T-helper 1 cell treated with Interleukin-12 subunit alpha and Interleukin-12 subunit beta and Interleukin-4 antibody, amounts not matched to agents 30 μg/mL and 1 μg/mL, for 36 hours (primary cell): ENCODE measurements at regions not wholly inside any gene's neighbourhood (a gene's known extent, or its start where the extent isn't known, plus 50 kb on each side); places are given as distances from the start of the nearest gene placed in this dataset.

ENCODE experiments used
- H3K27ac Mint-ChIP-seq: one replicate; pipeline ENCODE4 v1.8.0; 2021; ENCODE audit warnings: mild to moderate bottlenecking, mixed read lengths
- H3K27me3 Mint-ChIP-seq: one replicate; pipeline ENCODE4 v1.8.0; 2021; ENCODE audit warnings: low read depth, mixed read lengths
- H3K36me3 Mint-ChIP-seq: one replicate; pipeline ENCODE4 v1.8.0; 2021; ENCODE audit warnings: low read depth, mixed read lengths
- H3K4me1 Mint-ChIP-seq: one replicate; pipeline ENCODE4 v1.8.0; 2021; ENCODE audit warnings: low read depth, mixed read lengths
- H3K4me3 Mint-ChIP-seq: one replicate; pipeline ENCODE4 v1.8.0; 2021; ENCODE audit warnings: mild to moderate bottlenecking, moderate library complexity, mixed read lengths
- H3K9me3 Mint-ChIP-seq: one replicate; pipeline ENCODE4 v1.8.0; 2021; ENCODE audit warnings: mixed read lengths

DNA sequence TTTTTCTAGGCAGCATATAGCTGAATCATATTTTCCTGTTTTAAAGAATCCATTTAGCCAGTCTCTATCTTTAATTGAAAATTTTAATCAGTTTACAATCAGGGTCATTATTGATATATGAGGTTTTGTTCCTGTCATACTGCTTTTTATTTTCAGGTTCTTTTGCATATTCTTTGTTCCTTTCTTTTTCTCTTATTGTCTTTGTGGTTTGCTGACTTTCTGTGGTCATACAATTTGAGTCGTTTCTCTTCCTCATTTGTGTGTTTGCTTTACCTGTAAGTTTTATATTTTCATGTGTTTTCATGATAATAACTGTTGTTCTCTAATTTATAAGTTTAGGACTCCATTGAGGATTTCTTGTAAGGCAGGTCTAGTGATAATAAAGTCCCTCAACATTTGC, 812.6 kb downstream of the DACH1 start:
- H3K27ac Mint-ChIP-seq: no peak overlapping the region
- no peak overlapping the region for H3K4me3 Mint-ChIP-seq
- H3K9me3 Mint-ChIP-seq: no peaks in the 10 kb centered on the region
- H3K27me3 Mint-ChIP-seq: no peaks in the 10 kb centered on the region
- H3K36me3 Mint-ChIP-seq: no peaks in the 10 kb centered on the region
- no peaks in the 10 kb centered on the region for H3K4me1 Mint-ChIP-seq

DNA sequence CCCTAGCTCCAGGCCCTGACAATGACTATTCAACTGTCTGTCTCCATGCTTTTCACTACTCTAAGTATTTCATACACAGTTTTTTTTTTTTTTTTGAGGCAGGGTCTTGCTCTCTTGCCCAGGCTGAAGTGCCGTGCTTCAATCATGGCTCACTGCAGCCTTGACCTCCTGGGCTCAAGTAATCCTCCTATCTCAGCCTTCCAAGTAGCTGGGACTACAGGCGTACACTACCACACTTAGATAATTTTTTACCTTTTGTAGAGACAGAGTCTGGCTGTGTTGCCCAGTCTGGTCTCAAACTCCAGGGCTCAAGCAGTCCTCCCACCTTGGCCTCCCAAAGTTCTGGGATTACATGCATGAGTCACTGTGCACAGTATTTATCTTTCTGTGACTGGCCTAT, 815.4 kb downstream of the DACH1 start:
- no peaks in the 10 kb centered on the region for H3K36me3 Mint-ChIP-seq
- no peaks in the 10 kb centered on the region for H3K9me3 Mint-ChIP-seq
- H3K4me3 Mint-ChIP-seq: no peak overlapping the region
- H3K27me3 Mint-ChIP-seq: no peaks in the 10 kb centered on the region
- no peaks in the 10 kb centered on the region for H3K4me1 Mint-ChIP-seq
- H3K27ac Mint-ChIP-seq: no peak overlapping the region

DNA sequence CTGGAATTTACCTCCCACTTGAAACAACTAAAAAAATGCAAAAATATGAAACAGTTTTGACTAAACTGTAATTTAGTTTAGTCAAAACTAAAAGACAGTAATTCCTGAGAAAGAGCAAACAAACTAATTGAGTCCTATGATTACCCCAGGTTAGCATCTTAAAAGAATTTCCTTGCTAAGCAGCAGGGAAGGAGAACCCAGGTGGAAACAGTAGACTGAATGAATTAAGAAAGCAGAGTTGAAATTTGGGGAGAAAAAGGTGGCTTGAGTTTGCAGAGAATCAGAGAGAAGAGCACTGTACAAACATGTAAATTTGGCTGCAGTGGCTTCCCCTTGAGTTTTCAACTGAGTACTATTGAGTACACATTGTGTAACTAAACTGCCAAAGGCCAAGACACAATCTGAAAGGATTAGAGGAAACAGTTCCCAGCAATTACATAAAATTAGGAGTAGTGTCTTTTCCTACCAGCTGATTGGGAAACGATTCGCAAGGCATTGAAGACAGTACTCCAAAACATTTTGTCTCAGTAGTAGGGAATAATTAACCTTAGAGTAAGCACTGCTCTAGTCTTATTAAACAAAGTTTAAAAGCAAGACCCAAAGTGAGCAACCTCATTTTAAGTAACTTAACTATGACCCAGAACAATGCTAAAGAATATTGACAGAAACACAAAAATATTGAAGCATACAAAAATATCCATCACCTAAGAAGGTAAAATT, 820.5 kb downstream of the DACH1 start:
- H3K4me1 Mint-ChIP-seq: no peaks in the 10 kb centered on the region
- H3K27ac Mint-ChIP-seq: no peak overlapping the region
- H3K36me3 Mint-ChIP-seq: no peaks in the 10 kb centered on the region
- H3K9me3 Mint-ChIP-seq: no peaks in the 10 kb centered on the region
- H3K4me3 Mint-ChIP-seq: no peak overlapping the region
- H3K27me3 Mint-ChIP-seq: no peaks in the 10 kb centered on the region

DNA sequence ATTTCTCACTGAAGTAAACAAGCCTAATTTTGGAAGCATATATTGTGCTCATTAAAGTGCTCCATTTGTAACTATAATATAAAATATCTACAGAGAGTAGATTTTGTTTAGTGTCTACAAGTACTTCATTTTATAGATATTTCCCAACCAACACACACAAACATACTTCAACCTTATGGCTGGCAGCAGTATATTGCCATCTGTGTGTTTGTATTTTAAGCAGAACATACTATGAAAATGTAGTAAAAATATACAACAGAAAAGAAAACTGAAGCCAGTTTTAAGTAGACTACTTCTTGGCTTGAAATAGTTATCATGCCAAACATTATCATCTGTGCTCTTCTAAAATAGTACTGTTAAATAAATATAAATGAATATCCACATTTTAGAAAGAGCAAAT, 821.9 kb downstream of the DACH1 start:
- H3K4me1 Mint-ChIP-seq: no peaks in the 10 kb centered on the region
- H3K9me3 Mint-ChIP-seq: no peaks in the 10 kb centered on the region
- H3K36me3 Mint-ChIP-seq: no peaks in the 10 kb centered on the region
- H3K27me3 Mint-ChIP-seq: no peaks in the 10 kb centered on the region
- H3K4me3 Mint-ChIP-seq: no peak overlapping the region
- no peak overlapping the region for H3K27ac Mint-ChIP-seq

DNA sequence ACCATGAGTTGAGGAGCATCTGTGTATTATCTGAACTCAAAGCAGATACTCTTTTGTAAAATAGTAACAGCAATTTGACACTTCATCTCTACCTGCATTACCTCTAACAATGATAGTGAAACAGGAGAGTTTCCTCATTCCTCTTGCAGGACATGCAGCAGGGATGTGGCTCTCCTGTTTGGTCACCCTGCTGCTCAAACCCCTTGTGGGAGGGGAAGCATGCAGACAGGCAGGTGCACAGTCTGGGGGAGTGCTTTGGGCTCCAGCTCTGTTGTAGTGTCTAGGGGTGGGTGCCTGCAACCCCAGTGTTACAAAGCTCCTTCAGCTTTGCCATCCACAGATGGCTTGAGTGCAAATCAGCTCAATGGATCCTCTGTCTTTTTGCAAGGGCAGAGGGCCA, 827.6 kb downstream of the DACH1 start:
- Mint-ChIP-seq H3K9me3 (no peaks in the 10 kb centered on the region), H3K27ac (no peak overlapping the region), H3K27me3 (no peaks in the 10 kb centered on the region), H3K4me3 (no peak overlapping the region), H3K36me3 (no peaks in the 10 kb centered on the region), H3K4me1 (no peaks in the 10 kb centered on the region)

DNA sequence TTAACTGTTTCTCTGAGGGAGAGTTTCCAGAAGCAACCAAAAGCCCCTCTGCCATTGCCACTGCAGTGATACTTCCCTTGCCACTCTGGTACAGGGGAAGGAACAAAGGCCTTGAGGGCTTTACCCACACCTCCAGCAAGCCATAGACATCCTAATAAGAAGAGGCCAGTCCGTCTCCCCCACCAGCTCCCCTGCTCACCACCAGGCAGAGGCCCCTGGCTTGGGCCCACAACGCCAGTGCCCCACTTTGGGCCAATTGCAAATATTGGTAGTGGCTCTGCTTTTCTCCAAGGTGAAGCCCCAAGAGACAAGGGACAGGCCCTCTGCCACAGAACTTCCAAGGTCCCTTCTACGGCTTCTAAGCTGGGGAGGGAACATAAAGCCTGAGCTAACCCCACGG, 833.0 kb downstream of the DACH1 start:
- Mint-ChIP-seq H3K9me3 (no peaks in the 10 kb centered on the region), H3K27ac (no peak overlapping the region), H3K27me3 (no peaks in the 10 kb centered on the region), H3K4me3 (no peak overlapping the region), H3K4me1 (no peaks in the 10 kb centered on the region), H3K36me3 (no peaks in the 10 kb centered on the region)

DNA sequence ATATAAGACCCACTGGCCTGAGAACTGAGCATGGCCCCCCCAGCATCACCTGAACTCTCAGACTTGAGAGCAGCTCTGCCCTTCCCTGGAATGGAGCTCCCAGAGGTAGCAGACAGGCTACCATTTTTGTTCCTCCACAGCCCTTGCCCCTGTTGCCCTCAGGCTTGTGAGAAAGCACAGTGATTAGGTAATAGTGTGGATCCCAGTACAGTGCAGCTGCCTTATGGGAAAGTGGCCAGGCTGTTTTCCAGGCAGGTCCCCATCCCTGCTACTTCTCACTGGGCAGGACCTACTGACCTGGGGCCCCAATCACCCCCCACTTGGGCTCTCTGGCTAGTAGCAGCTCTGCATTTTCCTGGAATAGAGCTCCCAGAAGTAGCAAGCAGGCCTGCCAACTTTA, 834.0 kb downstream of the DACH1 start:
- Mint-ChIP-seq H3K27me3 (no peaks in the 10 kb centered on the region), H3K4me3 (no peak overlapping the region), H3K9me3 (no peaks in the 10 kb centered on the region), H3K27ac (no peak overlapping the region), H3K36me3 (no peaks in the 10 kb centered on the region), H3K4me1 (no peaks in the 10 kb centered on the region)

DNA sequence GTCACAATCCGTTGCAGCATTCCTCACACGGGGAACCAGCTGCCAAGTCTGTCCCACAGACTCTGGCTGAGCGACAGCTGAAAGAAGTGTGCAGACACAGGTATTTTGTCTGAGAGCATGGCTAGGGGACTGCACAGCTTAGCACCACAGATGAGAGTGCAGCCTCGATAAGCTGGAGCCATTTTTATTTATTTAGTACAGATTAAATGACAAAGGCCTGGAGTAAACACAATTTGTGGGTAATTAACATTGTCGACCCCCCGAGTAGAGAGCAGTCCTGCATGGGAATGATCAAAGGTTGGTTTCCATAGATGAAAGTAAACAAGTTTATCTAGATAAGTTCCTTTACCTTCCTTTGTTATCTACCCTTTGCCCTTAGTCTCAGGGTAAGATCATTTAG, 836.2 kb downstream of the DACH1 start:
- H3K4me1 Mint-ChIP-seq: no peaks in the 10 kb centered on the region
- no peak overlapping the region for H3K4me3 Mint-ChIP-seq
- H3K27me3 Mint-ChIP-seq: no peaks in the 10 kb centered on the region
- no peak overlapping the region for H3K27ac Mint-ChIP-seq
- H3K9me3 Mint-ChIP-seq: peaks cover 3% of the 10 kb centered on the region
- no peaks in the 10 kb centered on the region for H3K36me3 Mint-ChIP-seq

DNA sequence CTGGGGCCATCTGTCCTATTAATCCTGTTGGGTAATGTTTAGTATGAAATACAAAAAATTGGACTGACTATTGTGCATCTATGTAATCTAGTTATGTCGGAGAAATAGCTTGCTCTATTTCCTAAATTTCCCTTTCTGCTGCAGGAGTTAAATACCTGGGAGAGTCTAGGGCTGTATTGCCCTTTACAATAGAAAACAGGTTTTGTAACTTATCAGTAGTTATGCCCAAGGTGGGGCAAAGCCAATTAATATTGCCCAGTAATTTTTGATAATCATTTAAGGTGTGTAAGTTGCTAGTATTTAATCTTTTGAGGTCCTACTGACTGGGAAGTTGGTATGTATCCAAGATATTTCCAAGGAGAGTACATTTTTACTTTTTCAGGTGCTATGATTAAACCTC, 838.1 kb downstream of the DACH1 start:
- H3K9me3 Mint-ChIP-seq: peaks cover 3% of the 10 kb centered on the region
- no peaks in the 10 kb centered on the region for H3K27me3 Mint-ChIP-seq
- no peak overlapping the region for H3K4me3 Mint-ChIP-seq
- H3K27ac Mint-ChIP-seq: no peak overlapping the region
- no peaks in the 10 kb centered on the region for H3K36me3 Mint-ChIP-seq
- H3K4me1 Mint-ChIP-seq: no peaks in the 10 kb centered on the region

DNA sequence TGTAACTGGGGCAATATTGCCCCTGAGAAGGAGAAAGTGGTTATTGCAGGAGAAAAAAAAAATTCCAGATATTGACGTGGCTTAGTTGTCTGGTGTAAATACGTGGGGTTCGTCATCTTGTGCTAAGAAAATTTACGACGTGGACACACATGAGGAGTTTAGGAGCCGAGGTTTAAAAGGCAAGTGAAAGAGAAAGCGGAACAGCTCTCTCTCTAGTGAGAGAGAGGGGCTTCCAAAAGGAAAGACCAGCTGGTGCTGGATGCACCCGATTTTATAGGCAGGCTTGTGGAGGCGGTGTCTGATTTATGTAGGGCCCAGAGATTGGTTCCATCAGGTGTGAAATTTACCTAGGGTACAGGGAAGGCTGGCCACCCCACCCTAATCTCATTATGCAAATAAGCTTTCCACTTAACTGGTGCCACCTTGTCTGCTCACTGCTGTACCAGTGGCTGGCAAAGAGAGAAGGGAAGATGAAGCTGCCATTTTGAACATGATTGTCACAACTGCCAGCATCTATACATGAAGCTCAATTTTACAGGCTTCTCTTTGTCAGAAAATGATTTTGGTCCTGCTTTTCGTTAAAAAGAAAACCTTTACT, 845.1 kb downstream of the DACH1 start:
- Mint-ChIP-seq H3K36me3 (no peaks in the 10 kb centered on the region), H3K27me3 (no peaks in the 10 kb centered on the region), H3K27ac (no peak overlapping the region), H3K9me3 (peaks cover 3% of the 10 kb centered on the region), H3K4me1 (no peaks in the 10 kb centered on the region), H3K4me3 (no peak overlapping the region)

DNA sequence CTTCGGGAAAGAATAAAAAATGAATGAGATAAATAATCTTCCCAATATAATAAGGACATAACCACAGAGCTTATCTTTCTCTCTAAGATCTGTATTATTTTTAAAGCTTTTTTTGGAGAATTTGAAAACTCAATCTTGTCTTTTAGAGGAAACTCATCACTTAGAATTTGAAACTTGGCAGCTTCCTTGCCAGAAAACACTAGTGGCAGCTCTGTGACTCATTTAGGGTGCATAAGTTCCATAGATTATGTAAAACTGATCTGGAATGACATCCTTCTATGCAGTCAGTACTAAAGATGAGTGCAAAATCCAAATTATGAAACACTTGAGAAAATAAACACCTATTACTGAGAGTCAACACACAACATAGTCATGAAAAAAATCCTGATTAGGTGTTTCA, 848.0 kb downstream of the DACH1 start:
- H3K27ac Mint-ChIP-seq: no peak overlapping the region
- H3K27me3 Mint-ChIP-seq: no peaks in the 10 kb centered on the region
- H3K36me3 Mint-ChIP-seq: no peaks in the 10 kb centered on the region
- H3K9me3 Mint-ChIP-seq: no peaks in the 10 kb centered on the region
- H3K4me3 Mint-ChIP-seq: no peak overlapping the region
- H3K4me1 Mint-ChIP-seq: no peaks in the 10 kb centered on the region

DNA sequence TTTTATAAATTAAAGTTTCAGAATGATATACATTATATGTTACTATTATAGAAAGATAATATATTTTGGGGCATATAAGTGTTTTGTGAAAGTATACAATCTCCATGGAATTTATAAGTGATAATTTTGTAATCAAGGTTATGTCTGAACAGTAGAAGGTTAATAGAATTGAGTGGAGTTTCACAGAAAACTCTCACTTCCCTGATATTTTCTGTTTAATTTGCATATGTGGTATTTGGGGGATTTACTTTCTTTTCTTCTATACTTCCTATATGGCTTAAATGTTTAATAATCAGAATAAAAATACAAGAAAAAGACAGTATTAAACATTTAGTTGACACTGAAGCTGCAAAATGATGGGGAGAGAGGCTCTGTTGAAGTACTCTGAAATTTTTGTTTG, 848.5 kb downstream of the DACH1 start:
- Mint-ChIP-seq H3K9me3 (no peaks in the 10 kb centered on the region), H3K27me3 (no peaks in the 10 kb centered on the region), H3K4me1 (no peaks in the 10 kb centered on the region), H3K27ac (no peak overlapping the region), H3K36me3 (no peaks in the 10 kb centered on the region), H3K4me3 (no peak overlapping the region)

DNA sequence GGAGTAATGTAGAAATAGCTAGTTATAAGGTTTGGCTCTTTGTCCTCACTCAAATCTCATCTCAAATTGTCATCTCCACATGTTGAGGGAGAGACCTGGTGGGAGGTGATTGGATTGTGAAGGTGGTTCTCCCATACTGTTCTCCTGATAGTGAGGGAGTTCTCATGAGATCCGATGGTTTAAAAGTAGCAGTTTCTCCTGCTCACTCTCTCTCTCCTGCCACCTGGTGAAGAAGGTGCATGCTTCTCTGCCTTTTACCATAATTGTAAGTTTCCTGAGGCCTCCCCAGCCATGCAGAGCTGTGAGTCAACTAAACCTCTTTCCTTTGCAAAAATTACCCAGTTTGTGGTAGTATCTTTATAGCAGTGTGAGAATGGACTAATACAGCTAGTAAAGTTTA, 849.4 kb downstream of the DACH1 start:
- Mint-ChIP-seq H3K27ac (no peak overlapping the region), H3K4me3 (no peak overlapping the region), H3K27me3 (no peaks in the 10 kb centered on the region), H3K4me1 (no peaks in the 10 kb centered on the region), H3K9me3 (no peaks in the 10 kb centered on the region), H3K36me3 (no peaks in the 10 kb centered on the region)

DNA sequence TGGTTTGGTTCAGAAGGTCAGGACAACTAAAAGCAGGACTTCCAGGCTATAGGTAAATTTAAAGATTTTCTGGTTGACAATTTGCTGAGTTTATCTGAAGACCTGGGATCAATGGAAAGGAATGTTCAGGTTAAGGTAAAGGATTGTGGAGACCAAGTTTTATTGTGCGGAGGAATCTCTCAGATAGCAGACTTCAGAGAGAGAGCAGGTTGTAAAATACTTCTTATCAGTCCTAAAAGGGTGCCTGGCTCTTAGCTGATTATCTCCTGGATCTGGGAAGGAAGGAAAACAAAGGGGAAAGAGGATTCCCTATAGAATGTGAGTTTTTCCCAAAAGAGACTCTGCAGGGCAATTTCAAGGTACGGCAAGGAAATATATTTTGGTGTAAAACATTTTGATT, 851.5 kb downstream of the DACH1 start:
- Mint-ChIP-seq H3K36me3 (no peaks in the 10 kb centered on the region), H3K4me3 (no peak overlapping the region), H3K27ac (no peak overlapping the region), H3K27me3 (no peaks in the 10 kb centered on the region), H3K9me3 (no peaks in the 10 kb centered on the region), H3K4me1 (no peaks in the 10 kb centered on the region)

DNA sequence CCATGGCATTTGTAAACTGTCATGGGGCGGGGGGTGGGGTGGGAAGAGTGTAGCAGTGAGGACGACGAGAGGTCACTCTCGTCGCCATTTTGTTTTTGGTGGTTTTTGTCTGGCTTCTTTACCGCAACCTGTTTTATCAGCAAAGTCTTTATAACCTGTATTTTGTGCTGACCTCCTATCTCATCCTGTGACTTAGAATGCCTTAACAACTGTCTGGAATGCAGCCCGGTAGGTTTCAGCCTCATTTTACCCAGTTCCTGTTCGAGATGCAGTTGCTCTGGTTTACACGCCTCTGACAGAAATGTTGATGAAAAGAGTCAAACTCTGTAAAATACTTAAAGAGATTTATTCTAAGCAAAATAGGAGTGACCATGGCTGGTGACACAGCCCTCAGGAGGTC, 852.0 kb downstream of the DACH1 start:
- Mint-ChIP-seq H3K9me3 (no peaks in the 10 kb centered on the region), H3K27me3 (no peaks in the 10 kb centered on the region), H3K27ac (no peak overlapping the region), H3K4me3 (no peak overlapping the region), H3K36me3 (no peaks in the 10 kb centered on the region), H3K4me1 (no peaks in the 10 kb centered on the region)

DNA sequence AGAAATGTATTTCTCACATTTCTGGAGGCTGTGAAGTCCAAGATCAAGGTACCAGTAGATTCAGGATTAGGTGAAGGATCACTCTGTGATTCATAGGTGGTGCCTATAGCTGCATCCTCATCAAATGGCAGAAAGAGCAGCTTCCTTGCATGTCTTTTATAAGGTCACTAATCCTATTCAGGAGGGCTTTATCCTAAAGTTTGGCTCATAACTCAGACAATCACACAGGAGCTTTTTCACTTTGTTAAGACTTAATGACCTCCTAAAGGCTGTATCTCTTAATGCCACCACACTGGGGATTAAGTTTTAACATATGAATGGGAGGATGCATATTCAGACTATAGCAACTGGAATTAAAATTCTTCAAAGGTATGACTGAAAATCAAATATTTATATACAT, 861.1 kb downstream of the DACH1 start:
- no peaks in the 10 kb centered on the region for H3K9me3 Mint-ChIP-seq
- no peak overlapping the region for H3K27ac Mint-ChIP-seq
- no peaks in the 10 kb centered on the region for H3K4me1 Mint-ChIP-seq
- no peaks in the 10 kb centered on the region for H3K27me3 Mint-ChIP-seq
- H3K4me3 Mint-ChIP-seq: no peak overlapping the region
- H3K36me3 Mint-ChIP-seq: no peaks in the 10 kb centered on the region
